ENCODE measurements at regions not wholly inside any gene's neighbourhood (a gene's known extent, or its start where the extent isn't known, plus 50 kb on each side); places are given as distances from the start of the nearest gene placed in this dataset.

DNA sequence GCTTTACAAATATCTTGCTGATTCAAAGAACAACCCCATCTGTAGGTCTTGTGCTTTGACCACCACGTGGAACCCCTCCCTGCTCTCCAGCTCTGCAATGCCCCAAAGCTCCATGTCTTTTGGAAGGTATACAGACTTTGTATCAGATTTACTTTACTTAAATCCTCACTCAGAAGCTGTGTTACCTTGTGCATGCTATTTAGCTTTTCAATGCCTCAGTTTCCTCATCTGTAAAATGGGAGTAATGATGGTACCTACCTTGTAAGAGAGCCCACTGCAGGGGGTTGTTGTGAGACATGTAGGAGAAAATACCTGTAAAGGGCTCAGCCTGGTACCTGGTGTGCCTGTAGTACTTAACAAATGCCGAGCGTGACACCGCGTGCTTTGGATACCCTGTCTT lies 200.2 kb upstream of the CHD6 start:
- CTCF ChIA-PET: no interaction called here
- no CpG with 5 or more reads among the region's 5 CpGs for WGBS, 2 experiments (ENCODE audit: extremely low coverage in 2 of 2, insufficient read length in 1 of 2)

More for the DNA sequence above, 200.2 kb upstream of the CHD6 start:
- no peak overlapping the region for H4K91ac ChIP-seq (ENCODE audit: insufficient read depth, low read depth, low read length)
- no peak overlapping the region for H2AK5ac ChIP-seq (ENCODE audit: low read depth, low read length)
- no peak overlapping the region for H2AFZ ChIP-seq (replicated peaks; ENCODE audit: low read length, poor library complexity)
- DNase-seq: no peak
- no peaks in the 10 kb centered on the region for H3K36me3 ChIP-seq (ENCODE audit: control insufficient read depth, insufficient read depth, low read length)
- no peak overlapping the region for H3K9ac ChIP-seq (ENCODE audit: low read depth, low read length)
- no peaks in the 10 kb centered on the region for H4K20me1 ChIP-seq (ENCODE audit: insufficient read depth, low read length)
- in situ Hi-C loops (cut with MboI; ENCODE audit: low sequenced_read_pairs) (no loop called here), dilution Hi-C loops (cut with HindIII; ENCODE audit: low sequenced_read_pairs, unreplicated experiment) (no loop called here), intact Hi-C loops (cut with micrococcal nuclease) (no loop called here)
- H2BK20ac ChIP-seq (ENCODE audit: low read depth, low read length): no peak overlapping the region
- no TSS peak for BruUV-seq (replicated peaks)
- no peak overlapping the region for H4K8ac ChIP-seq (ENCODE audit: low read depth in 2 of 2, low read length in 2 of 2)
- H3K79me1 ChIP-seq (ENCODE audit: low read depth in 1 of 2, low read length in 2 of 2): no peaks in the 10 kb centered on the region
- no peak overlapping the region for H3K4ac ChIP-seq (ENCODE audit: low read depth, low read length)
- no peak overlapping the region for H4K5ac ChIP-seq (ENCODE audit: low read depth, low read length)
- H2BK5ac ChIP-seq (ENCODE audit: low read depth, low read length, poor library complexity, severe bottlenecking): no peak overlapping the region
- H2BK120ac ChIP-seq (ENCODE audit: low read depth, low read length): no peak overlapping the region
- no peak overlapping the region for H3K4me2 ChIP-seq (ENCODE audit: low read depth, low read length)
- TF ChIP-seq, protein P1, sequence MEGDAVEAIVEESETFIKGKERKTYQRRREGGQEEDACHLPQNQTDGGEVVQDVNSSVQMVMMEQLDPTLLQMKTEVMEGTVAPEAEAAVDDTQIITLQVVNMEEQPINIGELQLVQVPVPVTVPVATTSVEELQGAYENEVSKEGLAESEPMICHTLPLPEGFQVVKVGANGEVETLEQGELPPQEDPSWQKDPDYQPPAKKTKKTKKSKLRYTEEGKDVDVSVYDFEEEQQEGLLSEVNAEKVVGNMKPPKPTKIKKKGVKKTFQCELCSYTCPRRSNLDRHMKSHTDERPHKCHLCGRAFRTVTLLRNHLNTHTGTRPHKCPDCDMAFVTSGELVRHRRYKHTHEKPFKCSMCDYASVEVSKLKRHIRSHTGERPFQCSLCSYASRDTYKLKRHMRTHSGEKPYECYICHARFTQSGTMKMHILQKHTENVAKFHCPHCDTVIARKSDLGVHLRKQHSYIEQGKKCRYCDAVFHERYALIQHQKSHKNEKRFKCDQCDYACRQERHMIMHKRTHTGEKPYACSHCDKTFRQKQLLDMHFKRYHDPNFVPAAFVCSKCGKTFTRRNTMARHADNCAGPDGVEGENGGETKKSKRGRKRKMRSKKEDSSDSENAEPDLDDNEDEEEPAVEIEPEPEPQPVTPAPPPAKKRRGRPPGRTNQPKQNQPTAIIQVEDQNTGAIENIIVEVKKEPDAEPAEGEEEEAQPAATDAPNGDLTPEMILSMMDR (conservative IDR thresholded peaks at IDR 0.05; ENCODE audit: low read depth, low read length): no peak
- TF ChIP-seq MAFK (IDR thresholded peaks at IDR 0.05; ENCODE audit: low read depth, low read length) (no peak), BHLHE40 (IDR thresholded peaks at IDR 0.05; ENCODE audit: low read depth, low read length) (no peak), CHD1 (IDR thresholded peaks at IDR 0.05; ENCODE audit: low read depth, low read length) (no peak), MXI1 (IDR thresholded peaks at IDR 0.05; ENCODE audit: borderline replicate concordance, low read depth, low read length) (no peak), RFX5 (IDR thresholded peaks at IDR 0.05; ENCODE audit: low read depth, low read length) (no peak), MAZ (IDR thresholded peaks at IDR 0.05; ENCODE audit: borderline replicate concordance, low read depth, low read length) (no peak), SMC3 (IDR thresholded peaks at IDR 0.05; ENCODE audit: low read depth, low read length) (no peak), RCOR1 (IDR thresholded peaks at IDR 0.05; ENCODE audit: insufficient replicate concordance, low read length) (no peak), FOS (IDR thresholded peaks at IDR 0.05; ENCODE audit: low read depth, low read length) (no peak), NFE2L2 (IDR thresholded peaks at IDR 0.05; ENCODE audit: low read depth, low read length) (no peak), RAD21 (IDR thresholded peaks at IDR 0.05; ENCODE audit: low read length) (no peak), CEBPB (IDR thresholded peaks at IDR 0.05; ENCODE audit: low read depth, low read length) (no peak), POLR2A (IDR thresholded peaks at IDR 0.05; ENCODE audit: low read depth, low read length) (no peak)
- TF ChIP-seq, protein P2, sequence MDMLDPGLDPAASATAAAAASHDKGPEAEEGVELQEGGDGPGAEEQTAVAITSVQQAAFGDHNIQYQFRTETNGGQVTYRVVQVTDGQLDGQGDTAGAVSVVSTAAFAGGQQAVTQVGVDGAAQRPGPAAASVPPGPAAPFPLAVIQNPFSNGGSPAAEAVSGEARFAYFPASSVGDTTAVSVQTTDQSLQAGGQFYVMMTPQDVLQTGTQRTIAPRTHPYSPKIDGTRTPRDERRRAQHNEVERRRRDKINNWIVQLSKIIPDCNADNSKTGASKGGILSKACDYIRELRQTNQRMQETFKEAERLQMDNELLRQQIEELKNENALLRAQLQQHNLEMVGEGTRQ (IDR thresholded peaks at IDR 0.05; ENCODE audit: low read depth, low read length): no peak
- TF ChIP-seq, protein P3, sequence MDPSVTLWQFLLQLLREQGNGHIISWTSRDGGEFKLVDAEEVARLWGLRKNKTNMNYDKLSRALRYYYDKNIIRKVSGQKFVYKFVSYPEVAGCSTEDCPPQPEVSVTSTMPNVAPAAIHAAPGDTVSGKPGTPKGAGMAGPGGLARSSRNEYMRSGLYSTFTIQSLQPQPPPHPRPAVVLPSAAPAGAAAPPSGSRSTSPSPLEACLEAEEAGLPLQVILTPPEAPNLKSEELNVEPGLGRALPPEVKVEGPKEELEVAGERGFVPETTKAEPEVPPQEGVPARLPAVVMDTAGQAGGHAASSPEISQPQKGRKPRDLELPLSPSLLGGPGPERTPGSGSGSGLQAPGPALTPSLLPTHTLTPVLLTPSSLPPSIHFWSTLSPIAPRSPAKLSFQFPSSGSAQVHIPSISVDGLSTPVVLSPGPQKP (IDR thresholded peaks at IDR 0.05; ENCODE audit: borderline replicate concordance, low read depth, low read length): no peak
- no peaks in the 10 kb centered on the region for H3K4me1 ChIP-seq (ENCODE audit: control insufficient read depth, insufficient read depth, low read length)
- peaks cover 4% of the 10 kb centered on the region; the same call in 1 of the 2 replicates for H3K9me3 ChIP-seq (ENCODE audit: control insufficient read depth, insufficient read depth, low read length)
- H2BK15ac ChIP-seq (ENCODE audit: low read depth, low read length): no peak overlapping the region
- H3K4me3 ChIP-seq (ENCODE audit: insufficient read depth, low read depth, low read length): no peak overlapping the region
- H3K18ac ChIP-seq (ENCODE audit: low read depth, low read length): no peak overlapping the region
- no peaks in the 10 kb centered on the region for H3K27me3 ChIP-seq (ENCODE audit: control insufficient read depth, insufficient read depth, low read length)
- H2AK9ac ChIP-seq (replicated peaks; ENCODE audit: low read depth, low read length, poor library complexity): no peak overlapping the region
- no peaks in the 10 kb centered on the region for H3K9me1 ChIP-seq (ENCODE audit: insufficient read depth, low read length)
- H3K27ac ChIP-seq (ENCODE audit: insufficient read depth, low read length): no peak overlapping the region
- ATAC-seq (ENCODE audit: low read depth): no peak
- no peak overlapping the region for H3K23ac ChIP-seq (ENCODE audit: low read depth, low read length)
- H3K56ac ChIP-seq (ENCODE audit: extremely low read depth, insufficient read depth, low read length): no peak overlapping the region
- H3K14ac ChIP-seq (replicated peaks; ENCODE audit: low read depth, low read length): no peak overlapping the region
- POLR2A ChIA-PET (ENCODE audit: unreplicated experiment): no interaction called here
